HG02938 (cell line): ENCODE measurements at regions not wholly inside any gene's neighbourhood (a gene's known extent, or its start where the extent isn't known, plus 50 kb on each side); places are given as distances from the start of the nearest gene placed in this dataset.
"Not testable (repeated sequence)": the region's sequence is repeated elsewhere in the genome, so short reads cannot be mapped to it uniquely, and the experiment has no call there.

Source experiments
- ATAC-seq: cut with Tn5 transposase; IDR thresholded peaks from one replicate; pipeline ENCODE4 v1.9.1; 2021; ENCODE audit warnings: mild to moderate bottlenecking, moderate library complexity; ENCODE audit not compliant: unreplicated experiment

DNA sequence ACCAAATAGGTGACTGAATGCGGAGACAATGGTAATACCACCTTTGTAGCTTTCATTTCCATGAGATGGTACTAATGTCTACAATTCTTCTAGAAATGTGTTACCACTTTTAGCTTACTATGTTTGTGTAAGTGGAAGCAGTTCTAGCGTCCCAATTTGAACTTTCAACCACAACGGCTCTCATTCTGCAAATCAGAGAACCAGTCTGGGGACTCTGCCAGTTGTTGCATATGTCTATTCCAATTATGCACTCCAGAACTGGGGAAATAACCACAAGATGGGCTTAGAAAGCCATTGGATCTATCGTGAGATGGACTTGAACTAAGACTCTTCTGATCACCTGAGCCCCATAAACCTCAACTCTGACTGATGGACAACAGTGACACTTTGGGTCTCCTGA lies 862.3 kb downstream of the SLITRK1 start:
- ATAC-seq: no peak

- no peak for ATAC-seq
Observed at GRCh38 chr13:83009987-83010386, 872.3 kb downstream of the SLITRK1 start.

DNA sequence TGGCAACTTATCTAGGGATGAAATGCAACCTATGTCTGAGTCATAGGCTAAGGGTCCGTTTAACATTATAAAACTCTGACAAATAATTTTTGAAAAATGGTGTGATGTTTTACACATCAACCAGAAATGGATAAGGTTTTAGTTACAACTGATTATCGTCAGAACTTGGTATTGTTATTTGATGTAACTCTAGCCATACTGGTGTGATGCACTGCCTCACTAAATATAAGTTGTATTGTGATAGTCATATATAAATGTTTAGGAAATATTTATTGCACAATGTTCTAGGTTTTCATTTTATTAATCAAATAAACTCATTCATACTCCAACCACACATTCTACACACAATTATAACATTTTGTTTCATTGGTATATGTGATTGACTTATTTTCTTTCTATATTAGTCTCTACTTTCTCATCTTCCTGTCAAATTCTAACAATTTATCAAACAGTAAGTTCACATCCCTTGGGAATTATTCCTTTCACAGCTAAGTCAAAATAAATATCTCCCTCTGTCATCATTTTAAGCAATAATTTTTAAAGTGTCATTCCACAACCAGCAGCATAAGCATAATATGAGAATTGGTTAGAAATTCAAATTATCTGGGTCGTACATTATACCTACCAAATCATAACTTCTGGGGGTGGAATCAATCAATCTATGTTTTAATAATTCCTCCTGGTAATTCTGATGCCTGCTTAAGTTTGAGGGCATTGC lies 873.9 kb downstream of the SLITRK1 start:
- no peak for ATAC-seq

DNA sequence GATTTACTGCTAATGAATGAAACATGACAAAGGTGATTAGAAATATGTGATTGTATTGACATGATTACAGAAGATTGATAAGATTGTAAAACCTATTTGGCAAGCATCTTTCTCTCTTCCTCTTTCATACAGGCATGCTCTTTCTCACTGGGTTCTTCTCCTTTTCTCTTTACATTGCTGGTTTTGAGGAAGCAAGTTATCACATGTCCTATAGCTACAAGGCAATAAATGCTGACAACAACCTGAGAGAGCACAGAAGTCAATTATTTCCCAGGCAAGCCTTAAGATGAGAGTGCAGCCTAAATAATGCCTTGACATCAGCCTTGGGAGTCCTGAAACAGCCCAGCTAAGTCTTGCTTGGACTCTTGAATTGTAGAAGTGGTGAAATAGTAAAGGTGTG lies 875.0 kb downstream of the SLITRK1 start:
- no peak for ATAC-seq

DNA sequence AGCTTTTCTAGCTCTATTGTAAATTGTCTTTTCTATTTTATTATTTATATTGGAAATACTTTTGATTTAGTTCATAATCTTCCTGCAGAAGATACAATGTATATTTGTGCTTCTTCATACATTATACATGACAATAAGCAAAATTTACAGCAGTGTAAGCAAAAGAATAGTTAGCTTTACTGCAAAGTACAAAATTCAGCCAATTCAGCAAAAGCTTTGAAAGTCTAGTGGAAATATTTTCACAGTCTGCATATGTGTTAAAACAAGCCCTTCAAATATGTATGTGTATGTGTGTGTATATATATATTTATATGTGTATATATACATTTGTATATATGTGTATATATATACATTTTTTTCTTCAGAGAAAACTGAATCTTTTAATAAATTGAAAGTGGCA lies 879.1 kb downstream of the SLITRK1 start:
- ATAC-seq: no peak

GRCh38 chr13:82993417-82993816 lies 888.9 kb downstream of the SLITRK1 start:
- ATAC-seq: no peak

DNA sequence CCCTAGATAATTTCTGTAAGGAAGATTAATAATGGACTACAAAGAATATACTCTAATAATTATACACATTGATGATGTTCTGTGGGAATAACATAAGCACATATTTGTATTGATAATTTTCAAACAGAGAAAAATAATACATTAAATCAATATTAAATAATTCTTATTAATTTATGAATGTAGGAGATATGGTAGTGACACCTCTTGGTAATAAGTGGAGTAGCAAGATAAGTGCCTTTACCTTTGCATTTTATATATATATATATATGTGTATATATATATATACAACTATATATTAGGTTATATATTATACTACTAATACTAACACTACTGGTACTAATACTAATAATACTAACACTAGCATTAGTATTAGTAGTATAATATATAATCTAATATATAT lies 905.8 kb downstream of the SLITRK1 start:
- ATAC-seq: no peak

- ATAC-seq: no peak
Observed at GRCh38 chr13:82963226-82964099, 918.8 kb downstream of the SLITRK1 start.

DNA sequence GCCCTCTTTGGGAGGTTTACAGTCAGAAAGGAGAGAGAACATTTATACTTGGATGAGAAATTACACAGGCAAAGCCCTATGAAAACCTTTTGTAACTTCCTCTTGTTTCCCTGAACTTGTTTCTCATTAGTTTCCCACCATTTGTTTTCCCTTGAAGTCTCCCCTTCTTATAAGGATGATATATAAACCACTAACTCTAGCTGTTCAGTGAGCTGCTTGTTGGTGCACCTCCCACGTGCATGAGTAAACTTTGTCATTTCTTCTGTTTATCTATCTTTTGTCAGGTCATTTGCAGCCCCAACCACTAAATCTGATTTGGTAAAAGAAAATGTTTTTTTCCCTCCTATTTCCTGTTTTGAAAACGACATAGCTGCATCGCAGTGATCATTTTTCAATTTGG lies 919.9 kb downstream of the SLITRK1 start:
- ATAC-seq: no peak

GRCh38 chr13:82961757-82962156 lies 920.5 kb downstream of the SLITRK1 start:
- ATAC-seq: no peak

- not testable (repeated sequence) for ATAC-seq
Observed at GRCh38 chr13:82952336-82952735, 929.9 kb downstream of the SLITRK1 start.

- ATAC-seq: no peak
Observed at GRCh38 chr13:82947683-82948082, 934.6 kb downstream of the SLITRK1 start.

GRCh38 chr13:82947191-82947621 lies 935.1 kb downstream of the SLITRK1 start:
- ATAC-seq: no peak

GRCh38 chr13:82938644-82939043 lies 943.6 kb downstream of the SLITRK1 start:
- no peak for ATAC-seq

DNA sequence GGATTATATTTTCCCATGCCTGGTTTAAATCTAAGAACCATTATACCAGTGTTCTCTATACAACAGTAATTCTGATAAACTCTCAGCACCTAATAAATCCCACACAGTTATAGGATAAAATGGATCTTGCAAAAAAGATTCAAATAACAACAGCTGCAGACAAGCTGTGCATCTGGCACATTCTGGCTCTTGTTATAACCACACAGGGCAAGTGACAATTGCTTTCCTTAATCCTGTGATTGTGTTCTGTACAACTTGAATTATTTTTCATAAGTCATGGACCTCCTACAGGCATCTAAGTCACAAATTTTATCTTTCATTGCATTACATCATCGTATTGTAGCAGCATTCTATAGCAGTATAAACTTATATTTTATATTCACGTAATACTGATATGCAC lies 948.3 kb downstream of the SLITRK1 start:
- no peak for ATAC-seq

DNA sequence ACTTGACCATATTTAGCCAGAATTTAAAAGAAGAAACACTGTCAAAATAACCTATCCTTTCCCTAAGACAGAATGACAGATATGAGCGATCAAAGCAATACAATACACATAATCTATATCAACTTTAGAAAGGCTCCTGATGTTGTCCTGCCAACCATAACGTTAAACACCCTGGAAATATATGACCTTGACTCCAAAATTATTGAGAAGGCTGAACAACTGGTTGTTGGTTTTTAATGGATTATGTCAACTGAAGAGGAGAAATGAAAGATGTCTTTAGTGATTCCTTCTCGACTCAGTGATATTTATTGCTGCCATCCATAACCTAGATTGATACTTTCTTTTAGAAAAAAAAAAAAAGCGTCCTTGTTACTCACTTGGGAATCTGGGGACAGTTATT lies 957.2 kb downstream of the SLITRK1 start:
- ATAC-seq: no peak

- ATAC-seq: no peak
Observed at GRCh38 chr13:82917984-82918383, 964.3 kb downstream of the SLITRK1 start.

GRCh38 chr13:82912564-82912963 lies 969.7 kb downstream of the SLITRK1 start:
- no peak for ATAC-seq

DNA sequence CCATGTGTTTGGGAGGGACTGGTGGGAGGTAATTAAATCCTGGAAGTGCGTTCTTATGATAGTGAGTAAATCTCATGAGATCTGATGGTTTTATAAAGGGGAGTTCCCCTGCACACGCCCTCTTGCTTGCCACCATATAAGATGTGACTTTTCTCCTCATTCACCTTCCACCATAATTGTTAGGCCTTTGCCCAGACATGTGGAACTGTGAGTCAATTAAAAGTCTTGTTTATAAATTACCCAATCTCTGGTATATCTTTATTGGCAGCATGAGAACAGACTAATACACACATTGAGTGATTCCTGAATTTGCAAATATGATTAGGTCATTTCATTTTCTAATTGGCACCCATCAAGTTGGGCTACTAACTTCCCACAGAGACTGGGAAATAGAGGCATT lies 977.2 kb downstream of the SLITRK1 start:
- ATAC-seq: no peak

GRCh38 chr13:82900453-82900852 lies 981.8 kb downstream of the SLITRK1 start:
- ATAC-seq: no peak

- ATAC-seq: no peak
Observed at GRCh38 chr13:82898586-82898985, 983.7 kb downstream of the SLITRK1 start.

- no peak for ATAC-seq
Observed at GRCh38 chr13:82879921-82880320, 1002.4 kb downstream of the SLITRK1 start.
